RKO (cell line): ENCODE measurements at regions not wholly inside any gene's neighbourhood (a gene's known extent, or its start where the extent isn't known, plus 50 kb on each side); places are given as distances from the start of the nearest gene placed in this dataset.

ENCODE experiments used
- DNase-seq: peaks from one replicate; pipeline ENCODE4 v3.0.0-alpha.2; 2016; ENCODE audit warnings: low spot score

DNA sequence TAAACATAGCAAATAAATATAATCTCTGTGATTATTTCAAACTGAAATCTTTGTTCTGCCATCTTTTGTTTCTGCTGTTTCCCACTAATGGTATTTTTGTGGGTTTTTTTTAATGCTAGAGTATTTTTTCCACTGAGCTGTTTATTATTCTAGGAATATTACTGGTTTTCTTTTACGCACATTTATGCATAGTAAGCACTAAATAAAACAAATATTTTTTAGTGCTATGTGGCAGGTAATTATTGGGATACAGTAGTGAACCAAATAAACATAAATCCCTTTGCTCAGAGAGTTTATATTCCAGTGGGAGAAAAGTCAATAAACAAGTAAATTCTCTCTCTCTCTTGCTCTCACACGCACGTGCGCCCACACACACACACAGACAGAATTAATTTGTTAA, 397.4 kb downstream of the PRDM5 start:
- DNase-seq, result no peak

GRCh38 chr4:120524237-120524636, 398.3 kb downstream of the PRDM5 start:
- no peak for DNase-seq

GRCh38 chr4:120520761-120521160, 401.8 kb downstream of the PRDM5 start:
- no peak for DNase-seq

DNA sequence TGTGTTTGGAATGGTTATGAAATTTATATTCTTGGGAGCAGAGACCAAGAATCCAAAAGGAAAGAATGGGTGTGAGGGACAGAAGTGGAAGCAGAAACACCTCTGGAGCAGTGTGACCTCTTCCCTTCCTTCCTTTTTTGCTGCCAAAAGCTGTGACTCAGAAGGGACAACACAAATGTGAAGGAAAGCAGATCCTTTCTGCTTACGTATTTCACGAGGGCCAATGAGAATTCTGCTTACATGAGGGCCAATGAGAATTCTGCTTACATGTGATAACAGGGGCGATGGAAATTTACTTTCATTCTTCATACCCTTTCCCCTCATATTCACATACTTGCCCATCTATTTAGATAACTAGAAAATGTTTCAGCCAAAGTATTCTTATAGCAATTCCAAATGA, 404.6 kb downstream of the PRDM5 start:
- DNase-seq, result peak; percentile 69

DNA sequence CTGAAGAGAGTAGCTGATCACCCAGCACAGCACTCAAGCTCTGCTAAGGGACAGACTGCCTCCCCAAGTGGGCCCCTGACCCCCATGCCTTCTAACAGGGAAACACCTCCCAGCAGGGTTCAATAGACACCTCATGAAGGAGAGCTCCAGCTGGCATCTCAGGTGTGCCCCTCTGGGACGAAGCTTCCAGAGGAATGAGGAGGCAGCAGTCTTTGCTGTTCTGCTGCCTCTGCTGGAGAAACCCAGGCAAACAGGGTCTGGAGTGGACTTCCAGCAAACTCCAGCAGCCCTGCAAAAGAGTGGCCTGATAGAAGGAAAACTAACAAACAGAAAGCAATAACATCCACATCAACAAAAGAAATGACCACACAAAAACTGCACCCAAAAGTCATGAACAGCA, 412.8 kb downstream of the PRDM5 start:
- no peak for DNase-seq

GRCh38 chr4:120509222-120509621, 413.3 kb downstream of the PRDM5 start:
- DNase-seq, result no peak

DNA sequence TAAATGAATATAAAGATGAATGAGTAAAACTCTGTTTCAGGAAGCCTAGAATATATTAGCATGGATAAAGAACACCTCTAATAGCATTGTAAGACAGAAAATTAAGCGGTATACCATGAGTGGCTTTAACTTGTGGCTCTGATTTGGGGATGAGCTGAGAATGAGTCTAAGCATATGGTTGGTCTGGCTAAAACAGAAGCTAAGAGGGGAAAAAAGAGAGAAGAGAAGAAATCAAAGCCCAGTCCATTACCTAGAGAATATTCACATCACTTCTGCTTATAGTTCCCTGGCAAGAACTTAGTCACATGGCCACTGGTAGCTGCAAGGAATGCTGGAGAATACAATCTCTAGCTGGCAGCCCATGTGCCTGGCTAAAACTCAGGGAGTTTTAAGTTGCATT, 414.5 kb downstream of the PRDM5 start:
- DNase-seq, result no peak

- no peak for DNase-seq
These were observed 416.0 kb downstream of the PRDM5 start for GRCh38 chr4:120506536-120506935.

DNA sequence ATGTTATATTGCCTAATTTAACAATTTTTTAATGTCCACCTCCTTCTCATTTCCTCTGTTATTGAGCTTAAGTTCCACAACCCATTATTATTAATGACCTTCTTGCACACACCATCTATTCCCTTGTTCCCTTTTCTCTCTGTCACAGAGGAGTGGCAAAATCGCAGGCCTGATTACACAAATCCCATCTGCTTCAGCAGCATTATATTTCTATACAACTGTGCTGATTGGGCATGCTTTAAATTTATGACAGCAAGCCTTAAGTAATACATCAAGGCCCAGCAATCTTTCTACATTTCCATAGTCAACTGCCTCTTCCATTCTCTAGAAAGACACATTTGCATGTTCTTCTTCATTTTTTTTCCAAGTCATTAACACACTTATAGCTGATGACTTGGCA, 423.8 kb downstream of the PRDM5 start:
- no peak for DNase-seq

GRCh38 chr4:120491481-120491880, 424.8 kb upstream of the MAD2L1 start:
- no peak for DNase-seq

DNA sequence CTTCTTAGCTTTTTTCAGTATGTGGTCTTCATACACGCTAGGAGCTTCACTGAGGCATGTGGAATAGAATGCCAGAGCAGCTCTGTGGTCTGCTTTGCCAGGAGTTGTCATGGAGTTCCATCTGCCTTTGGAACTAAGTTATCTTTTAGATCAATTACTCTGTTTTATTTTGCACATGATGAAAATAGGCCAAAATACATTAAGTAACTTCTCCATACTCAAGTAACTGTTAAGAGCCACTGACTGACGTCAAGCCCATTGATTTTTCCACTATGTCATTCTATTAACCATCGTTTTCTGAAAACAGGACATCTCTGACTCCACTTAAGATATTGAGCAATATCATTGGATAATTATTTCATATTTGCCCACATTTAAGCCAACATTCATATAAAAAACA, 415.1 kb upstream of the MAD2L1 start:
- no peak for DNase-seq

- no peak for DNase-seq
These were observed 405.9 kb upstream of the MAD2L1 start for GRCh38 chr4:120472447-120473131.

GRCh38 chr4:120466429-120466828, 399.8 kb upstream of the MAD2L1 start:
- no peak for DNase-seq

DNA sequence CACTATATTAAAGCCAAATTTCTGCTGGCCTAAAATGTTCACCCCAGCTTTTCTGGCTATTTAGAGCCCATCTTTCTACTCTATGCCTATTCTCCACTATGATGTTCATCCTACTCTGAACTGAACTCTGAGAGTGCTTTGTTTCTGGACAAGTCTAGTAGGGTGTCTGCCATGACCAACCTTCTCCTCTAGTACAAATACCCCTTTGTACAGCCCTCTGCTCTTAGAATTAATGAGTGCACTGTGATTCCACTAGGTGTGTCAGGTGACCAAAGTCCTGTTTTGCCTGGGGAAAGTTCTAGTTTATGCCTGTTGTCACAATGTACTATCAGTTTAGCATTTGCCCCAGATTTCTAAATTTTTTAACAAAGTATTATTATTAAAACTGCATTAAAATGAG, 388.1 kb upstream of the MAD2L1 start:
- DNase-seq, result no peak

GRCh38 chr4:120452536-120452935, 385.9 kb upstream of the MAD2L1 start:
- DNase-seq, result no peak

GRCh38 chr4:120452001-120452400, 385.4 kb upstream of the MAD2L1 start:
- DNase-seq, result no peak

- no peak for DNase-seq
These were observed 381.1 kb upstream of the MAD2L1 start for GRCh38 chr4:120447774-120448173.

DNA sequence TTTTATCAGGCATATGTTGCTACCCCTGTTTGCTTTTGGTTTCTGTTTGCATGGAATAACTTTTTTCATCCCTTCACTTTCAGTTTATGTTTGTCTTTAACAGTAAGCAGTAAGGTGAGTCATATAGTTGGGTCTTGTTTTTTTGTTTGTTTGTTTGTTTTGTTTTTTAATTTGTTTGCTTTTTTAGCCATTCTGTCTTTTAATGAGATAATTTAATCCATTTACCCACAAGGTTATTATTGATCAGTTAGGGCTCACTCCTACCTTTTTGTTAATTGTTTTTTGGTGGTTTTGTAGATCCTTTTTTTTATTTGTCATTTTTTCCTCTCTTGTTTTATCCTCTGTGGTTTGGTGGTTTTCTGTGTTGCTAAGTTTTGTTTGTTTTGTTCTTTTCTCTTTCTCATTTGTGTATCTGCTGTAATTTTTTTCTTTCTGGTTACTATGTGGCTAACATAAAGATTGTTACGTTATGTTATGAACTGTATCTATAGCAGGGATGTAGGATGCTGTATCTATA, 379.5 kb upstream of the MAD2L1 start:
- no peak for DNase-seq

DNA sequence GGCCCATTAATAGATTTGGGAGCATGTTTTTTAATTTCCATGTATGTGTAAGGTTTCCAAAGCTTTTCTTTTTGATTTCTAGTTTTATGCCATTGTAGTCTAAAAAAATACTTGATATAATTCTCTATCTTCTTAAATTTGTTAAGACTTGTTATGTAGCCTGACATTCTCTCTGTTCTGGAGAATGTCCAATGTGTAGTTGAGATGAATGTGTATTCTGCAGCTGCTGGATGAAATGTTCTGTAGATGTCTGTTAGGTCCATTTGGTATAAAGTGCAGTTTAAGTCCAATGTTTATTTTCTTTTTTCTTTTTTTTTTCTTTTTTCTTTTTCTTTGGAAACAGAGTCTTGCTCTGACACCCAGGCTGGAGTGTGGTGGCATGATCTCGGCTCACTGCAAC, 378.5 kb upstream of the MAD2L1 start:
- no peak for DNase-seq

- no peak for DNase-seq
These were observed 376.5 kb upstream of the MAD2L1 start for GRCh38 chr4:120443116-120443515.

DNA sequence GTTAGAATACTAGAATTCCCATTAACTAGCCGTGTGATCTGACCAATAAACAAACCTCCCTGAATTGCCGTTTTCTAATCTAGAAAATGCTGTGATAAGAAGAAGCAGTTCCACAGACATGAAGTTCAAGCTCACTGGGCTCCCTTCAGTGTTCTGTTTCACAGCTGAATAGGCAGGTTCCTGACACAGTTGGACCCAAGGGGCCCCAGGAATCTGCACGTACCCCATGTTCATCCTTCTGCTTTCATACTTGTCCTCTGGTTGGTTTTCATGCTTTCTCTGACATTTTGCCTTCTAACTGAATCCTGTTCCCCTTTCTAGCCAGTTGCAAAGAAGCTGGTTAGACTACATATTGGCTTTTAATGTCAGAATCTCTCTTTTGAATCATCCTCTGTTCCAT, 374.1 kb upstream of the MAD2L1 start:
- DNase-seq, result no peak

DNA sequence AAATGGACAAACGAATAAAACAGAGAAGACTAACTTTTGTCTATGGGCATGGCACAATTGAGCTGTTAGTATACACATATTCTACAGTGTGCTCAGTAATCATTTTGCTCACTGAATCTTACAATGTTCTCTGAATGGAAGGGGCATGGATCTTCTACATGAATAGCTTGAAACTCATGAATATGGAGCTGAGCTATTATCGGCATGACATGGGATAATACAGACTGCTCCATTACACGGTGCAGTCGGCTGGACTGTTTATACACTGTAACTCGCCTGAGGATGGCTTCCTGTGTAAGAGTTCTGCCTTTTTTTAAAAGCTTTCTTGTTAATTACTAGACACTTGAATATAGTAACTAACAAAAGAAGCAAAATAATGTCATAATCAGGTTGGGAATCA, 368.5 kb upstream of the MAD2L1 start:
- DNase-seq, result no peak

DNA sequence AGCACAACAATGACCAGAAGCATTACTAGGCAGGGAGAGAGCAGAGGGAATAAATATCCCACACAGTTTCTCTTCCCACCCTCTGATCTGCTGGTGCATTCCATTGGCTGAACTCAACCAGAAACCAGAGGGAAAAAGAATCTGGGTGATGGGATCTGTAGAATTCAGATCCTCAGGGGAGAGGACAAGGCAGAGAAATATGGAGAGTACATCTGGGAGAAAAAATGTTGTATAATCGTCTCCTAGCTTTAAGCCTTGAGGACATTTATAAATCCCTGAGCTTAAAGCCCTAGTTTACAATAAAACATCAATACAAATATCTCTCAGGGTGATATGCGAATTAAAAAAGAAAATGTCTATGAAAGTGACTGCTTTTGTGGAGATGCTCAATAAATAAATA, 368.1 kb upstream of the MAD2L1 start:
- no peak for DNase-seq

- DNase-seq, result no peak
These were observed 365.7 kb upstream of the MAD2L1 start for GRCh38 chr4:120432301-120432860.
